ENCODE measurements at regions not wholly inside any gene's neighbourhood (a gene's known extent, or its start where the extent isn't known, plus 50 kb on each side); places are given as distances from the start of the nearest gene placed in this dataset.

DNA sequence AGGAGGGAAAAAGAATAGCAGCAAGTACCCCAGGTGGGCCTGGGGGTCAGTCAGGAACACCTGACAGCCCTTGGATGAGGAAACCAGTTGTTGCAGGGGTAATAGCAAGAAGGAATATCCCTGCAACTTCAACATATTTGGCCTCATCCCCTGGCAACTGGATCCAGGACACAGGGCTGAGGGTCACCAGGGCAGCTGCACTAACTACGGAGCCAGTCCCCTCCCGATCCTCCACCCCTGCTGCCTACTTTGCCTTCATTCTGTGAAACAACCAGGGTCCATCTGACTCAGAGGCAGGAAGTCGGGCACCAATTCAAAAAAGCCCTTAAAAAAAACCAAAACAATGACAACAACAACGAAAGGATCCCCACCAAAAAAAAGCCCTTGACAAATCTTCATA lies 52.9 kb downstream of the FRMPD3 start:
- no peaks in the 10 kb centered on the region for H3K36me3 ChIP-seq
- peaks cover 34% of the 10 kb centered on the region for H3K27me3 ChIP-seq (ENCODE audit: low read depth)
- H3K9me3 ChIP-seq (replicated peaks): no peaks in the 10 kb centered on the region
- DNase-seq: no peak
- intact Hi-C loops (cut with micrococcal nuclease): no loop called here
- H3K4me3 ChIP-seq: no peak overlapping the region
- no peak overlapping the region for H3K27ac ChIP-seq (replicated peaks)
- TF ChIP-seq, protein P1, sequence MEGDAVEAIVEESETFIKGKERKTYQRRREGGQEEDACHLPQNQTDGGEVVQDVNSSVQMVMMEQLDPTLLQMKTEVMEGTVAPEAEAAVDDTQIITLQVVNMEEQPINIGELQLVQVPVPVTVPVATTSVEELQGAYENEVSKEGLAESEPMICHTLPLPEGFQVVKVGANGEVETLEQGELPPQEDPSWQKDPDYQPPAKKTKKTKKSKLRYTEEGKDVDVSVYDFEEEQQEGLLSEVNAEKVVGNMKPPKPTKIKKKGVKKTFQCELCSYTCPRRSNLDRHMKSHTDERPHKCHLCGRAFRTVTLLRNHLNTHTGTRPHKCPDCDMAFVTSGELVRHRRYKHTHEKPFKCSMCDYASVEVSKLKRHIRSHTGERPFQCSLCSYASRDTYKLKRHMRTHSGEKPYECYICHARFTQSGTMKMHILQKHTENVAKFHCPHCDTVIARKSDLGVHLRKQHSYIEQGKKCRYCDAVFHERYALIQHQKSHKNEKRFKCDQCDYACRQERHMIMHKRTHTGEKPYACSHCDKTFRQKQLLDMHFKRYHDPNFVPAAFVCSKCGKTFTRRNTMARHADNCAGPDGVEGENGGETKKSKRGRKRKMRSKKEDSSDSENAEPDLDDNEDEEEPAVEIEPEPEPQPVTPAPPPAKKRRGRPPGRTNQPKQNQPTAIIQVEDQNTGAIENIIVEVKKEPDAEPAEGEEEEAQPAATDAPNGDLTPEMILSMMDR (IDR thresholded peaks at IDR 0.05; ENCODE audit: borderline replicate concordance): no peak
- no peaks in the 10 kb centered on the region for H3K4me1 ChIP-seq

DNA sequence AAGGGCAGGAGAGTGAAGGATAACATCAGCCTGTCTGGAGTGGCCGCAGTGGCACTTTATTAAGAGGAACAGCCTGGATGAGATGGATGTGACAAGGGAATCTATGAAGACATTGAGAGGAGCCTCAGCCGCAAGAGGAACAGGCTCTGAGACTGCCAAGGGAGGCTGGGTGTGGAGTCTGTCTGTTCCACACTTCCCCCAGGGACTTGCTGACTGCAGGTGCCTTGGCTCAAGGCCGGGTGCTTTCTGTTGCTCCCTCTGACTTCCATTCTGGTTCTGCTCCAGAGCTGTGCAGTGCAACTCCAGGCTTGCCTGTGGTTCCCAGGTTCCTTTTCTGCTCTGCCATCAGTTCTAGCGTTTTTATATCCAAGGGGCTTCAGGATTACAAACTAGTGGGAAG lies 54.6 kb downstream of the FRMPD3 start:
- H3K4me3 ChIP-seq: no peak overlapping the region
- H3K36me3 ChIP-seq: no peaks in the 10 kb centered on the region
- intact Hi-C loops (cut with micrococcal nuclease): no loop called here
- H3K4me1 ChIP-seq: no peaks in the 10 kb centered on the region
- no peak overlapping the region for H3K27ac ChIP-seq (replicated peaks)
- DNase-seq: no peak
- no peaks in the 10 kb centered on the region for H3K9me3 ChIP-seq (replicated peaks)
- TF ChIP-seq, protein P1 (IDR thresholded peaks at IDR 0.05; ENCODE audit: borderline replicate concordance): no peak
- H3K27me3 ChIP-seq (ENCODE audit: low read depth): peaks cover 51% of the 10 kb centered on the region

DNA sequence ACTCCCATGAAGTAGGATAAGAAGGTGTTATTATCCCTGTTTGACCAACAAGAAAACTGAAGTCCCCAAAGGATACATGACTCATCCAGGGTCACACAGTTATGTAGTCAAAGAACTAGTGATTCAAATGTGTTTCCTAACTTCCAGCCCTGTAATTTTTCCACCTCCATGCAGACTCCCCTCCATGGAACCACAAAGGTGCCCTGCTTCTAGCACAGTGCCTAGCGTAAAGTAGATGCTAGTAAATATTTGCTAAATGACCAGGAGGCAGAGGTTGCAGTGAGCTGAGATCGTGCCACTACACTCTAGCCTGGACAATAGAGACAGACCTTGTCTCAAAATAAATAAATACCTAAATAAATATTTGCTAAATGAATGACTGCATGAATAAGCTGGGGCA lies 55.8 kb downstream of the FRMPD3 start:
- TF ChIP-seq, protein P1 (IDR thresholded peaks at IDR 0.05; ENCODE audit: borderline replicate concordance): no peak
- intact Hi-C loops (cut with micrococcal nuclease): no loop called here
- no peak for DNase-seq
- H3K27ac ChIP-seq (replicated peaks): no peak overlapping the region
- H3K4me1 ChIP-seq: no peaks in the 10 kb centered on the region
- no peaks in the 10 kb centered on the region for H3K9me3 ChIP-seq (replicated peaks)
- no peak overlapping the region for H3K4me3 ChIP-seq
- H3K36me3 ChIP-seq: no peaks in the 10 kb centered on the region
- peaks cover 54% of the 10 kb centered on the region for H3K27me3 ChIP-seq (ENCODE audit: low read depth)

DNA sequence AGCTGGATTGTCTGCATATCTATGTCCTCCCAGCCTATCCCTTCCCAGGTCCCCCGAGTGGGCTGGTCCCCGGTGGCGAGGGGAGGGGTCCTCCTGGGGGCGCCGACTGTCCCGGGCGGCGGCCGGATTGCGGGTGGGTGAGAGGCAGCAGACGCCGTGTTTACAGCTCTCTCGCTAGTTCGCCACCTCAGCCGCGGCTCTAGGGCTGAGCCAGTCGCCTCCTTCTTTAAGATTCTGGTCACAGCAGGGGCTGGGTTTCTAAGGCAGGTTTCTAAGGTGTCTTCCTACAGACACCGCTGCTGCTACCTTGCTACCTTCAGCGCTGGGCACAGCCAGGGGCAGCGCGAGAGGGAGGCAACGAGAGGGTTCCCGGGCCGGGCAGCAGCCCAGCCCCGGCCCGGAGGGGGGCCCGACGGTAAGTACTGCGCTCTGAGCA lies 57.2 kb downstream of the FRMPD3 start:
- peaks cover 54% of the 10 kb centered on the region for H3K27me3 ChIP-seq (ENCODE audit: low read depth)
- intact Hi-C loops (cut with micrococcal nuclease): no loop called here
- no peak overlapping the region for H3K27ac ChIP-seq (replicated peaks)
- no peaks in the 10 kb centered on the region for H3K36me3 ChIP-seq
- H3K9me3 ChIP-seq (replicated peaks): no peaks in the 10 kb centered on the region
- TF ChIP-seq, protein P1 (IDR thresholded peaks at IDR 0.05; ENCODE audit: borderline replicate concordance): no peak
- H3K4me1 ChIP-seq: no peaks in the 10 kb centered on the region
- DNase-seq: no peak
- peak overlapping the region; percentile 9 for H3K4me3 ChIP-seq

DNA sequence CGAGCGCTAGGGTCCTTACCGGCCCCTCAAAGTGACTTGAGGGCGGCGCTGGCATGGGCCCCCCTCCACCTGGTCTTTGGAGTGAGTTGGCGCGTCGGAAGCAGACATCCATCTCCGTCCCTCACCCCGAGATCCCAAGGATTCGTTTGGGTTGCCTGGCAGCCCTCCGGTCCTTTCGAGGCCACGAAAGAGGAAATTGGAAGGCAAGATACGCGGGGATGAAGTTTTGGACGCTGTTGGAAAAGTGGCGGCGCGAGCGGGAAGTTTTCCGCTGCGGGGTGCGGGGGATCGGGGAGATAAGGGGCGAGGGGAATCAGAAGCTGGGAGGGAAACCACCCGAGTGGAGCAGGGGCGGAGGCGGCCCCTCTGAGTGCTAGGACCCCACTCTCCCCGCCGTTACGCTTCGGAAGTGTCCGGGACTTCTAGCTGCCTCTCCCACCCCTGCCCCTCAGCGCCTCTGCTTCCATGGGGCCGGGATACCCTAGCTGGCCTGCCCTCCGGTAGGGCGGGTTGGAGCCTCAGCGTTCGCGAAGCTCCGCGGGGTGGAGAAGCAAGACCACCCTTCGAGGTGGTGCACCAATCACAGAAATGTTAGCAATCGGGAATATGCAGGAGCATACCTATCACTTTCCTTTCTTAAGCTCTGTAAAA lies 57.8 kb downstream of the FRMPD3 start:
- peak overlapping the region; percentile 9 for H3K4me3 ChIP-seq
- intact Hi-C loops (cut with micrococcal nuclease): no loop called here
- no peaks in the 10 kb centered on the region for H3K36me3 ChIP-seq
- H3K27ac ChIP-seq (replicated peaks): no peak overlapping the region
- H3K27me3 ChIP-seq (ENCODE audit: low read depth): peaks cover 54% of the 10 kb centered on the region
- H3K4me1 ChIP-seq: no peaks in the 10 kb centered on the region
- H3K9me3 ChIP-seq (replicated peaks): no peaks in the 10 kb centered on the region
- TF ChIP-seq, protein P1 (IDR thresholded peaks at IDR 0.05; ENCODE audit: borderline replicate concordance): no peak
- DNase-seq: no peak
